Lower lobe of right lung (tissue), 2 donors: ENCODE measurements at regions not wholly inside any gene's neighbourhood (a gene's known extent, or its start where the extent isn't known, plus 50 kb on each side); places are given as distances from the start of the nearest gene placed in this dataset.

Experiments used
- ATAC-seq, 2 donors: fragments of 200-7000 bp; cut with Tn5 transposase; one replicate each; pipeline ENCODE4 v1.9.1; 2020 to 2022; ENCODE audit warnings: mild to moderate bottlenecking in 2 of 2, moderate library complexity in 2 of 2
- DNase-seq: peaks from one replicate; pipeline ENCODE4 v3.0.0-alpha.2; 2020
- H3K27ac ChIP-seq: fragments of 200-600 bp; one replicate; pipeline ENCODE4 v1.8.0; 2022
- H3K27me3 ChIP-seq: fragments of 200-600 bp; one replicate; pipeline ENCODE4 v1.8.0; 2022; ENCODE audit warnings: low read depth
- H3K36me3 ChIP-seq: fragments of 200-600 bp; one replicate; pipeline ENCODE4 v1.8.0; 2022; ENCODE audit warnings: mild to moderate bottlenecking
- H3K4me1 ChIP-seq: fragments of 200-600 bp; one replicate; pipeline ENCODE4 v1.8.0; 2022
- H3K4me3 ChIP-seq: fragments of 200-600 bp; one replicate; pipeline ENCODE4 v1.8.0; 2022; ENCODE audit warnings: mild to moderate bottlenecking
- H3K9me3 ChIP-seq: fragments of 200-600 bp; one replicate; pipeline ENCODE4 v1.8.0; 2022
- intact Hi-C: fragments of 100-400 bp; cut with DNase I; formaldehyde crosslinking; loops from one replicate; pipeline ENCODE4 v1.11.0; 2022
- TF ChIP-seq, protein P1 (sequence below): fragments of 200-600 bp; IDR thresholded peaks from one replicate; pipeline ENCODE4 v1.8.0; 2022; ENCODE audit warnings: antibody characterized with exemption, mild to moderate bottlenecking
- donor health status: DM: no; HTN: yes; CAD: no; lungs with severe emphysema.

DNA sequence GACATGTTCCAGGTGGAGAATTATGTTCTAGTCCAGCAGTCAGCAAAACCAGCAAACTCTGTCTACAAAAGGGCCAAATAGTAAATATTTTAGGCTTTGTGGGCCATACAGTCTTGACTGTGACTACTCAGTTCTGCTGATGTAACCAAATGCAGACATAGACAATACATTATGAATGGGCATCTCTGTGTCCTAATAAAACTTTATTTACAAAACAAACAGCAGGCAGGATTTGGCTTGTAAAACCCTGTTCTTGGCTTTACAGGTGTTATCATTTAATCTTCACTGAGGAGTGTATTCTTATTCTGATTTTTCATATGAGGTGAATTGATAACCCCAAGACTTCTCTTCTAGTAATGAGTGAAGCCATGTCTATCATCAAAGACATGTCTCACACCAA, 278.6 kb downstream of the DUSP6 start:
- no peaks in the 10 kb centered on the region for H3K27me3 ChIP-seq
- TF ChIP-seq, protein P1, sequence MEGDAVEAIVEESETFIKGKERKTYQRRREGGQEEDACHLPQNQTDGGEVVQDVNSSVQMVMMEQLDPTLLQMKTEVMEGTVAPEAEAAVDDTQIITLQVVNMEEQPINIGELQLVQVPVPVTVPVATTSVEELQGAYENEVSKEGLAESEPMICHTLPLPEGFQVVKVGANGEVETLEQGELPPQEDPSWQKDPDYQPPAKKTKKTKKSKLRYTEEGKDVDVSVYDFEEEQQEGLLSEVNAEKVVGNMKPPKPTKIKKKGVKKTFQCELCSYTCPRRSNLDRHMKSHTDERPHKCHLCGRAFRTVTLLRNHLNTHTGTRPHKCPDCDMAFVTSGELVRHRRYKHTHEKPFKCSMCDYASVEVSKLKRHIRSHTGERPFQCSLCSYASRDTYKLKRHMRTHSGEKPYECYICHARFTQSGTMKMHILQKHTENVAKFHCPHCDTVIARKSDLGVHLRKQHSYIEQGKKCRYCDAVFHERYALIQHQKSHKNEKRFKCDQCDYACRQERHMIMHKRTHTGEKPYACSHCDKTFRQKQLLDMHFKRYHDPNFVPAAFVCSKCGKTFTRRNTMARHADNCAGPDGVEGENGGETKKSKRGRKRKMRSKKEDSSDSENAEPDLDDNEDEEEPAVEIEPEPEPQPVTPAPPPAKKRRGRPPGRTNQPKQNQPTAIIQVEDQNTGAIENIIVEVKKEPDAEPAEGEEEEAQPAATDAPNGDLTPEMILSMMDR = no peak
- H3K9me3 ChIP-seq = no peaks in the 10 kb centered on the region
- no peak overlapping the region for H3K4me3 ChIP-seq
- ATAC-seq (no peak), DNase-seq (no peak)
- no peak overlapping the region for H3K27ac ChIP-seq
- no peaks in the 10 kb centered on the region for H3K36me3 ChIP-seq
- no peaks in the 10 kb centered on the region for H3K4me1 ChIP-seq
- intact Hi-C loops = no loop called here

DNA sequence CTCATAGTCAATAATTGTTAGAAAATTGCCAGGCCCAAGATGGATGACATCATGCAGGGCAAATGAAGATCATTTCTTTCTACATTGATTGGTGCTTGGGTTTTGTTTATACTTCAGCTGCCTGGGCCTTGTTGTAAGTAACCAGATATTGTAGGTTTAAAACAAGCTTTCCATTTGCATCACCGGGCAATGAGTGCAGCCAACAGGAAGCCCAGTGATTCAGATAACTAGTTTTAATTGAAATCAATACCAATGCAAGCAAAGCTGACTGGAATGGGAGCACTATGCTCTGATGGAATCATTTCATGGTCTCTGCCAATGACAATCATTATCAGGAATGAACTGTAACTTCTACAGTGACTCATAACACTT, 279.3 kb downstream of the DUSP6 start:
- H3K9me3 ChIP-seq = no peaks in the 10 kb centered on the region
- no peaks in the 10 kb centered on the region for H3K27me3 ChIP-seq
- TF ChIP-seq, protein P1 = no peak
- H3K4me3 ChIP-seq = no peak overlapping the region
- DNase-seq (no peak), ATAC-seq (no peak)
- no peaks in the 10 kb centered on the region for H3K36me3 ChIP-seq
- H3K4me1 ChIP-seq = no peaks in the 10 kb centered on the region
- intact Hi-C loops = no loop called here
- no peak overlapping the region for H3K27ac ChIP-seq

DNA sequence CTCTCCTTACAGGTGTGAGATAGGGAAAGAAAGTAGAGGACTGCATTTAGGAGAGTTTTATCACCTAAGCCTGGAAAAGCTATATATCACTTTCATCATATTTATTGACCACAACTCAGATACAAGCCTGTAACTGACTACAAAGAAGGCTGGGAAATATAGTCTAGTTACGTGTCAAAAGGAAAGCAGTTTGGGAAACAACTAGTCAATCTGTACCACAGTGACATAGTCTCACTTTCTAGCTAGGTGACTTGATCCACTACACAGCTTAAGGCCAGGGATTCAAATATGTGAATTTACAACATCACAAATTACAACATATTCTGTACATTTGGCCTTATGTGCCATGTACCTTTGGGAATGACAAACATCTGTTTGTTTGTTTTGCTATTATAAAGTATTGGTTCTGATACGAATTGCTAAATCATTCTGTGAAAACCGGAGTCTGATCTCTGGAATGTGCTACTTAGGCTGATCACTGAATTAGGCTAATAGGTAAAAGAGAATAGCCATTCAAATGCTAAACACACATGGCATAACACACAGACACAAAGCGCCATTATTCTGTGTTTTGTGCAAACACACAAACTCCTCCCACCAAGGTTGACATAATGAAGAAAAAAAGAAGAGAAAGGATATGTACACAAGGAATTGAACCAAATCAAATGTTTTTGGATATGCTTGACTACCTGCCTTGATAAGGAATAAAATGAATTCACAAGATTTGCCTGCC, 279.8 kb downstream of the DUSP6 start:
- TF ChIP-seq, protein P1 = no peak
- intact Hi-C loops = no loop called here
- H3K9me3 ChIP-seq = no peaks in the 10 kb centered on the region
- no peaks in the 10 kb centered on the region for H3K4me1 ChIP-seq
- no peaks in the 10 kb centered on the region for H3K36me3 ChIP-seq
- no peak for ATAC-seq
- H3K27ac ChIP-seq = no peak overlapping the region
- no peak for DNase-seq
- no peaks in the 10 kb centered on the region for H3K27me3 ChIP-seq
- no peak overlapping the region for H3K4me3 ChIP-seq

DNA sequence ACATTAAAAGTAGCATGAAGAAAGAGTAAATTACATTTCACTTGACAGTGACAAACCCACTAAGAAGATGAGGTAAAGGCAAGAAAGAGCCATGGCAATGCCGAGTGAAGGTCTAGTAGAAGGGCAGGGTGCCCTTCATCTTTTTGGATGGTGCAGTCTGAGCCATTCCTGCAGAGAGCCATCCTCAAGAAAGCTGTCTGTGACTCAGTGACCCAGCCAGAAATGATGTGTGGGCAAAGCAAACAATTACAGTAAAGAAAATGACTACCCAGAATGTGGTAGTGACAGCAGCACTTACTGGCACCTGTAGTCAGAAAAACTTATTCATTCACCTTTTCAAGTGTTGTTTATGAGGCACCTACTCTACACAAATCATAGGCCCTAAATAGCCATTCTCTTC, 281.7 kb downstream of the DUSP6 start:
- Histone ChIP-seq H3K36me3 (no peaks in the 10 kb centered on the region), H3K27ac (no peak overlapping the region), H3K9me3 (no peaks in the 10 kb centered on the region), H3K4me3 (no peak overlapping the region), H3K27me3 (no peaks in the 10 kb centered on the region), H3K4me1 (no peaks in the 10 kb centered on the region)
- DNase-seq = no peak
- TF ChIP-seq, protein P1 = no peak
- intact Hi-C loops = no loop called here
- ATAC-seq = no peak

DNA sequence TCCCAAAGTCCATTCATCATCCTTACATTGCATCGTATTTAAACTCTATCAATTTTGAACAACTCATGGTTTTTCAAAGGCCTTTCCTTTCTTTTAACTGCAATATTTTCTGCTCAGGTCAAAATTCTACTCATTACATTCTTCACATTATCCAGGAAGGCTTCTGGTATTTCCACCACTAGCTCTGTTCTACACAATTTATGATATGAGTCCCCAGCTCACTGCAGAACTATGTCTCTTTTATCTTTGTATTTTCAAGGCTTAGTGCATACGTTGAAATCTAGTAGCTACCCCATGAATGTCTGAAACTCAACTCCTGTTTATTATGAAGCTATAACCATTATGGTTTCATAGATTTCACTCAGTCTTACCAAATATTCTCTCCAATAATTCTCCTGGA, 282.9 kb downstream of the DUSP6 start:
- Histone ChIP-seq H3K9me3 (no peaks in the 10 kb centered on the region), H3K27ac (no peak overlapping the region), H3K36me3 (no peaks in the 10 kb centered on the region), H3K4me3 (no peak overlapping the region), H3K4me1 (no peaks in the 10 kb centered on the region), H3K27me3 (no peaks in the 10 kb centered on the region)
- TF ChIP-seq, protein P1 = no peak
- ATAC-seq (no peak), DNase-seq (no peak)
- intact Hi-C loops = no loop called here
